Fibroblast of the aortic adventitia (primary cell): ENCODE measurements at regions not wholly inside any gene's neighbourhood (a gene's known extent, or its start where the extent isn't known, plus 50 kb on each side); places are given as distances from the start of the nearest gene placed in this dataset.

Experiments used
- DNase-seq: peaks from one replicate; pipeline ENCODE4 v3.0.0-alpha.2; 2010; ENCODE audit warnings: low read depth
- H3K4me3 ChIP-seq: 2 replicates; pipeline ENCODE4 v1.5.1; 2011; ENCODE audit warnings: low read depth, mild to moderate bottlenecking, control low read depth, low read length, moderate library complexity
- TF ChIP-seq, protein P1 (sequence below): IDR thresholded peaks from 2 replicates; pipeline ENCODE4 v1.5.1; 2011; ENCODE audit warnings: mild to moderate bottlenecking, low read length, control low read depth, inconsistent platforms; ENCODE audit not compliant: insufficient read depth

- H3K4me3 ChIP-seq = no peak overlapping the region
- DNase-seq = peak; percentile 22
- TF ChIP-seq, protein P1, sequence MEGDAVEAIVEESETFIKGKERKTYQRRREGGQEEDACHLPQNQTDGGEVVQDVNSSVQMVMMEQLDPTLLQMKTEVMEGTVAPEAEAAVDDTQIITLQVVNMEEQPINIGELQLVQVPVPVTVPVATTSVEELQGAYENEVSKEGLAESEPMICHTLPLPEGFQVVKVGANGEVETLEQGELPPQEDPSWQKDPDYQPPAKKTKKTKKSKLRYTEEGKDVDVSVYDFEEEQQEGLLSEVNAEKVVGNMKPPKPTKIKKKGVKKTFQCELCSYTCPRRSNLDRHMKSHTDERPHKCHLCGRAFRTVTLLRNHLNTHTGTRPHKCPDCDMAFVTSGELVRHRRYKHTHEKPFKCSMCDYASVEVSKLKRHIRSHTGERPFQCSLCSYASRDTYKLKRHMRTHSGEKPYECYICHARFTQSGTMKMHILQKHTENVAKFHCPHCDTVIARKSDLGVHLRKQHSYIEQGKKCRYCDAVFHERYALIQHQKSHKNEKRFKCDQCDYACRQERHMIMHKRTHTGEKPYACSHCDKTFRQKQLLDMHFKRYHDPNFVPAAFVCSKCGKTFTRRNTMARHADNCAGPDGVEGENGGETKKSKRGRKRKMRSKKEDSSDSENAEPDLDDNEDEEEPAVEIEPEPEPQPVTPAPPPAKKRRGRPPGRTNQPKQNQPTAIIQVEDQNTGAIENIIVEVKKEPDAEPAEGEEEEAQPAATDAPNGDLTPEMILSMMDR = no peak
Observed at GRCh38 chr12:59839514-59839913, 243.7 kb downstream of the SLC16A7 start.

- TF ChIP-seq, protein P1 = no peak
- no peak overlapping the region for H3K4me3 ChIP-seq
- DNase-seq = no peak
Observed at GRCh38 chr12:59843260-59843843, 247.5 kb downstream of the SLC16A7 start.

- H3K4me3 ChIP-seq = no peak overlapping the region
- TF ChIP-seq, protein P1 = no peak
- no peak for DNase-seq
Observed at GRCh38 chr12:59844750-59845149, 248.9 kb downstream of the SLC16A7 start.

GRCh38 chr12:59845293-59845692 lies 249.5 kb downstream of the SLC16A7 start:
- DNase-seq = no peak

GRCh38 chr12:59847127-59847526 lies 251.3 kb downstream of the SLC16A7 start:
- no peak overlapping the region for H3K4me3 ChIP-seq
- TF ChIP-seq, protein P1 = no peak
- DNase-seq = no peak

More at GRCh38 chr12:59845293-59845692, 249.5 kb downstream of the SLC16A7 start:
- no peak overlapping the region for H3K4me3 ChIP-seq
- TF ChIP-seq, protein P1 = no peak

GRCh38 chr12:59850268-59850667 lies 254.4 kb downstream of the SLC16A7 start:
- TF ChIP-seq, protein P1 = no peak
- no peak overlapping the region for H3K4me3 ChIP-seq
- no peak for DNase-seq
